Embryonic facial prominence (tissue), 1 donor: ENCODE measurements at regions not wholly inside any gene's neighbourhood (a gene's known extent, or its start where the extent isn't known, plus 50 kb on each side); places are given as distances from the start of the nearest gene placed in this dataset.
"Not testable (repeated sequence)": the region's sequence is repeated elsewhere in the genome, so short reads cannot be mapped to it uniquely, and the experiment has no call there.

Experiments used
- DNase-seq: peaks from one replicate; pipeline ENCODE4 v3.0.0-alpha.2; 2016; ENCODE audit errors: extremely low spot score

DNA sequence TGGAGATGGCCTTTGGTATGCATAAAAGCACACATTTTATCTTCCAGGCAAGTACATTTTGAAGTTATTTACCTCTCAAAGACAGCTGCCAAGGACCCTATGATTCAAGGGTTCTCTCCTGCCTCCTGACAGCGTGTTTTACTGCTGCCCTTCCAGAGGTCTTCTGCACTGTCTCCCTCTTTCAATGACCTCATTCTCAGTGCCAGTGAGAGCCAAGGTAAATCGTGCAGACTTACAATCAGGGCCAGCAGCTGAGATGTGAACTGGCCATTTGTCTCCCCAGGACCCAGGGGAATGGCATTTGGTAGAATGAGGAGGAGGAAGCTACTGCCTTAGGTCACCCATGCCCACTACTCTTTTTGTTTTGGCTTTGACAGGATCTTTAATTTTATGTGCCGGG, 84.2 kb upstream of the FGGY start:
- no peak for DNase-seq

DNA sequence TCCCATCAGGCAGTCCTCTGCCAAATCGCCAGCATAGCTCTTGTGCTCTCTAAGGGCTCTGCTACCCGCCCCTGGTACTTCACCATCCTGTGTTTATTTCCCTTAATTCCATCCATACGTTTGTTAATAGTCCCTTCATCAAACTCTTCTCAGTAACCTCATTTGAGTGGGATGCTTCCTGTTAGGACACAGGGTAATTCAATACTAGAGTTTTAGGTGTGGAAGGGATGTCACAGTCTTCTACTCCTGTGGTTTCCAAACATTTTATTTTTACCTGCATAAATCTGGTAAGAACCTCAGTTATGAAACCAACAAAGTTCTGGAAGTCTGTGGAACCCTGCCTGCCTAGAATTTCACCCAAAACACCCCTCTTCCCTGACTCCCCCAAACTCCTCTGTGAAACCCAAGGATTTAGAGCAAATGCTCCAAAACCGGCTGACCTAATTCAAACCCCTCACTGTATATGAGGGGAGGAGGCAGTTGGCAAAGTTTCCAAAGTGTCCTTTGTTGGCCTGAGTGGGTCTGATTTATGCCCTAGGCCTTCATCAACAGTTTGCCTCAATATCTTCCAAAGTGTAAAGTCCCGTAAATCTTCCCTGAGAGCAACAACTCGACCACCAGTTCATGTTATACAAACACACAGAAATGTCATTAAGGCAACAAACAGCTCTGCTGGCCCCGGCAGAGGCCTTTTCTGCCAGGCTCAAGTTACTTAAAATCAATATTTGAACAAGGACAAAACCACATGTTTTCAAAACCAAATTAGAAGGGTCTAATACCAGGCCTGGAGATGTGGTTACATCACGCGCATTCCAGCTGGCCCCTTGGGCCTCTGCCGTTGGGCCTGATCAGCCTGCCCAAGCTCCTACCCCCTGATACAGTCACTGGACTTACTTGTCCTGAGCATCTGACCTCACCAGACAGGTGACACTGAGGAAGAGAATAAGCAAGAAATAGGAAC, 82.4 kb upstream of the FGGY start:
- peak; percentile 26 for DNase-seq

DNA sequence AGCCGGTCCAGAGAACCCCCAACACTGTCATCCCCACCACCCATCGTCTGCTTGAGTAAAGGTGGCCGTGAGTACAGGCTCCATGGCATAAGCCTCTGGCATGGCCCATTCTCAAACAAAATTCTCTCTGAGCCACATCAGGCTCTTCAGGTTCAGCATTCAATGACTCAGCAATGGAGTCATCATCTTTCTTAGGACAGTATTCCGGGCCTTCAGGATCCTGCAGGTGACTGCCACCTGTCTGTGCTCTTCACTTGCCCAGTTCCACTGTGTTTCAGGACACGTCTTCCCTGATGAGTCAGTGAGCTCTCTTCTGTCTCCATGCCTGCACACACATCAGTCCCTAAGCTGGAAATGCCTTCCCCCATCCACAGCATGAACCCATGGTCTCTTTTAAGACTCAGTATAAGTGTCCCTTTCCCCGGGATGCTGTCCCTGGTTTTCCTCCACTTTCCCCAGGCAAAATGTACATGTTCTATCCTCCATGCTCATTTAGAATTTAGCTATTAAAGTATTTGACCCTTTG, 81.1 kb upstream of the FGGY start:
- no peak for DNase-seq

DNA sequence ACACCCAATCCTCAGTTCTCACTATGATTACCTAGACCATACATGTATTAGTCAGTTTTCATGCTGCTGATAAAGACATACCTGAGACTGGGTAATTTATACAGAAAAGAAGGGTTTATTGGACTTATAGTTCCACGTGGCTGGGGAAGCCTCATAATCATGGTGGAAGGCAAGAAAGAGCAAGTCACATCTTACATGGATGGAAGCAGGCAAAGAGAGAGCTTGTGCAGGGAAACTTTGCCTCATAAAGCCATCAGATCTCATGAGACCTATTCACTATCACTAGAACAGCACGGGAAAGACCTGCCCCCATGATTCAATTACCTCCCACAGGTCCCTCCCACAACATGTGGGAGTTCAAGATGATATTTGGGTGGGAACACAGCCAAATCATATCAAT, 79.5 kb upstream of the FGGY start:
- not testable (repeated sequence) for DNase-seq

DNA sequence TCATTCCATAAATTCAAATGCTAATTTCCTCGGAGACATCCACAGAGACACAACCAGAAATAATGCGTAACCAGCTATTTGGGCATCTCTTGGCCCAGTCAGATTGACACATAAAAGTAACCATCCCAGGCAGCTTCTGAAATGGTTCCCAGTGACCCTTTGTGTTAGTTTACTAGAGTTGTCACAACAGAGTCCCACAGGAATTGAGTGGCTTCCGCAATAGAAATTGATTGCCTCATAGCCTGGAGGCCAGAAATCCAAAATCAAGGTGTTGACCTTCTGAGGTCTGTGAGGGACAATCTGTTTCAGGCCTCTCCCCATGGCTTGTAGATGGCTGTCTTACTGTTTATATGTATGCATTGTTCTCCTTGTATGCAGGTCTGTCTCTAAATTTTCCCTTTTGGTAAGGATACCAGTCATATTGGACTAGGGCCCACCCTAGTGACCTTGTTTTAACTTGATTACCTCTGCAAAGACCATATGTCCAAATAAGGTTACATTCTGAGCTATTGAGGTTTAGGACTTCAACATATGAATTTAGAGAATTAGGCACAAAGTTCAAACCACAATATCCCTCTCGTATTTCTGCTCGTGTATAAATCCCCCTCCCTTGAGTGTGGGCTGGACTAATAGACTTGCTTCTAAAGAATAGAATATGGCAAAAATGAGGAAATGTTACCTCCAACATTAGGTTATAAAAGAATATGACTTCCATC, 78.2 kb upstream of the FGGY start:
- DNase-seq: no peak

DNA sequence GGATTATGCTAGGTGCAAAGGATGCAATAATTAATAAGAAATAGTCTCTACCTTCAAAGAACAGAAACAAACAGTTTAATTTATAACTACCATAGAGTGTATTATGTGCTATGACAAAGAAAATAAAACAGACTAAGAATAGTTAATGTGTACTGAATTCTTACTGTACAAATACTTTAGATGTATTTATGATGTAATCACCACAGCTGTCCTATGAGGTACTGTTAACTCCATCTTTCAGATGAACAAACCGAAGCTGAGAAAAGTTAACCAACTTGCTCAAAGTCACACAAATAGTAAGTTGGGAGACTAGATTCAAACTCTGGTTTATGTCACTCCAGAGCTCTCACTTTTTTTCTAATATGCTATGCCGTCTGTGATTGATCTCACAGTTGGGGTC, 77.0 kb upstream of the FGGY start:
- DNase-seq: no peak

DNA sequence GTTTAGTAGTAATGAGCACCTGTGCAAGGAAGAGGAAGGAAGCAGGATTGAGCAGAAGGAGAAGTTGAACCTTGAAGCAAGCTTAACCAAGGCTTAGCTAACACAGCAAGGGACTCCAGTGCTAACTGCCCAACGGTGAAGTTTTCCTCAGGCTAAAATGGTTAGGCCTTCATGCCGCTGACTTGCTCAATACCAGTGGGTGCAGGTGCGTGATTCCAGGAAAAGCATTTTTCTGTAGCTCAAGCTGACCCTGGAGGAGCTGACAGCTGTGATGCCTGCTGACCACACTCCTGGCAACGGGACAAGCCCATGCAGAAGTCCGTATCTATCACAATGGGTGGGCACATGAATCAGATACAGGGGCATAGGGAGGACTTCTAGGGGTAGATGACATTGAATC, 76.5 kb upstream of the FGGY start:
- no peak for DNase-seq

DNA sequence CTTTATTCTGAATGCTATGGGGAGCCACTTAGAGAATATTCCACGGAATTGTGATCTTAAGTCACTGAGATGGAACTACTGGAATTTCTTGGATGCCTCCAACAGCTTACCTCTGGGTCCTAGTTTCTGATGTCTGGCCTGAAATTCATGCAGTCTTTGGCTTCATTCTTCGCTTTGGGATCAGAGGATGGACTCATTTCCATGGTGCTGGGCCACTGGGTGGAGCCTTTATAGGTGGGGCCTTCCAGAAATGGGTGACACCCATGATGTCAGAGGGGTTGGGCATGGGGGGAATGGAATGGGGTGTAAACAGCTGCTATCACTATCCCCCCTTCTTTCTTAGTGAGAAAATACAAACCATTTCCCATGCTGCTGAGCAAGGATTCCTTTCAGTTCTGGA, 73.7 kb upstream of the FGGY start:
- no peak for DNase-seq

DNA sequence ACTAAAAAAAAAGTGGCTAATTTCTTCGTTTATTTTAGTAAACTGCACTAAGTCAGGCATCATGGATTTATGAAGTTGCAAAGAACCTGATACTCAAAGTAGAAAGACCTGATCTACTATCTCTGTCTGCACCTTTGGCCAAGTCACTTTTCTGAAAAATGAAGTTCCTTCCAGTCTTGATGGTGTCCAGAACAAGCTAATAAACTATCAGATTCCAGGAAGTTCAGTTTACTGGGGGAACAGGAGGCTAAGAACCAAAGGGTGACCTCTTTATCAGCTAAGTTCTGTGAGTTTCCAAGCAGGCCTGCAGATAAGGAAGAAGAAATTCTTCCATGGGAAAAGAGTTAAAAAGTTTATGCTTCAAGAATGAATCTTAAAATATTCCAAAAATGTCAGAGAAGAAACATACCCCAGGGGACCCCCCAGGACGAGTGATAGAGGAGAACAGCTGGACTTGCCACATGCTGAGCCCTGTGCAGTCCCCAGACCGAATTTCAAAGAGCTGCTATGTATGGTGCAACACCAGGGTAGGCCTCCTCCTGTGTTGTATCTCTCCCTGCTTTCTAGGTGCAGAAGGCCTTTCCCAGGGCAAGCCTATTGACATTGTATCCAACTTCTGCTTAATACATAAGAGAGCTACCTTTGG, 72.8 kb upstream of the FGGY start:
- DNase-seq: no peak

DNA sequence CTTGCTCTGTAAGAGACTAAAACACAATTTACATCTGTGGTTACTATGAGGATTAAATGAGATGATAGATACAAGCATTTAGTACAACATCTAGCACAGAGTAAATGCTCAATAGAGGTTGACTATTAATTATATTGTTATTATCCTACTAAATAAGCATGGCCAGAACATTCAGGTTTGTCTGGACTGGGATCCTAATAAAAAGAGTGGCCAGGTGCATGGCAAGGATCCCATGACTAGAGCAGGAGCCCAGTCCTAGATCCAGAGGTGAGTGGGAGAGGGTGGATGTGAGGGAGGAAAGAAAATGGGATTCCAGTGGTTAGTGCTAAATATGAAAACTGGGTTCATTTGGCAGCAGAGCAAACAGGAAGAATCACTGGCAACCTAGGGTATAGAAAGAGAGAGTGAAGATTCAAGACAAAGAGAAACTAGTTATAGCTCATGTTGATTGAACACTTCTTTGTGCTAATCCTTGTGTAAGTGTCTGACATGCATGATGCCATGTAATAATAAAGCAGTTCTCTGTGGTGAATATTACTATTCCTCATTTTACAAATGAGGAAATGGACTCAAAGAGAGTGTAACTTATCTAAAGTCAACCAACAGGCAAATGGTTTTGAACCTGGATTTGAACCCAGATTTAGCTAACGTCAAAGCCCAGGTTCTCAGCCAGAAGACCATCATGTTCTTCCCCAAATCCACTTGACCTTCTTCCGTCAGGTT, 71.1 kb upstream of the FGGY start:
- no peak for DNase-seq

DNA sequence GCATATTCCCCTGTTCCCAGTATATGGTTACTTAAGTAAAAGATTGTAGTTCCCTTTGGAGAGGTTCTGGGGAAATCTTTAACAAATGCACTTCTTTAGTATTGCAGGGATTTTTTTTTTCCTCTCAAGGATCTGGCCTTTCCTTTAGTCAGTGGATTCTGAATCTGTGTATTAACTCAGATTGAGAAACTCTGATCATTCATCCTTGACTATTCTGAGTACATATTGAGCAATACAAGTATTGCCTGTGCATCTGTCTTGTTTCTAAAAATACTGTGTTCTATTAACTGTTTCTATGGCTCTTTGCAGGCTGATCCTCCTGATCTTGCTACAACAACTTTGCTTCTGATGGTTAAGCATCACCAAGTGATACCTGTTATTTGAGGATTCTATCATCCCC, 67.8 kb upstream of the FGGY start:
- no peak for DNase-seq

DNA sequence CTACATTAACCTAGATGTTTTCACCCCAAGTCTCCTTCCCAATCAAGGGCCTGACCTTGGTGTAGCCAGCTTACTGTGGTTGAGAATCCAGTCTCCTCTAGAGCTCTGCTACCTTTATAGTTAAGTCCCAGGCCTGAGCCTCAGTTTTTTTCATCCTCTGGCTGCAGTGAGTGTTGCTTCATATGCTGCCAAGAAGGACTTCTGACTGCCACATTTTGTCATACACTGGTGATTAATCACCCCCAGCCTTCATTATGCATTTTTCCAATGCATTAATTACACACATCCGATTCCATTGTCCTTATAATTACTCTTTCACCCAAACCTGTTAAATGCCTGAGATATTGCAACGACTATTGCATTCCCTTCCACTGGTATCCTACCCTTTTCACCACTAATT, 66.3 kb upstream of the FGGY start:
- no peak for DNase-seq

DNA sequence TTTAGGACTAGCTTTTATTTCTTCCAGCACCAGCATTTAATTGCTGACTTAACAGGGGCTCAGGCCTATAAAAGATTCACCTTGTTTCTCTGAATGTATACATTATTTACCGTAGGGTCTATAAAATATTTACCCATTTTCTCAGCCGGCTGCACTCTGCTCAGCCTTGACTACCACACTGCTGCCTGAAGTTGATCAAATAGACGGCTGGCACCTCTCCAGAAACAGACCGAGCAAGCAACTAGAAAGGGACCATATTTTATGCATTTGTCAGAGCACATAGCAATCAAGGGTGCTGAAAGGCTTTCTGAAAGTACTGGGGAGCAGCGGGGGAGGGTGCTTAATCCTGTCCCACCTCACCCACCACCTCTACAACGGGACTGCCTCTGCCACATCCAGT, 64.7 kb upstream of the FGGY start:
- no peak for DNase-seq

DNA sequence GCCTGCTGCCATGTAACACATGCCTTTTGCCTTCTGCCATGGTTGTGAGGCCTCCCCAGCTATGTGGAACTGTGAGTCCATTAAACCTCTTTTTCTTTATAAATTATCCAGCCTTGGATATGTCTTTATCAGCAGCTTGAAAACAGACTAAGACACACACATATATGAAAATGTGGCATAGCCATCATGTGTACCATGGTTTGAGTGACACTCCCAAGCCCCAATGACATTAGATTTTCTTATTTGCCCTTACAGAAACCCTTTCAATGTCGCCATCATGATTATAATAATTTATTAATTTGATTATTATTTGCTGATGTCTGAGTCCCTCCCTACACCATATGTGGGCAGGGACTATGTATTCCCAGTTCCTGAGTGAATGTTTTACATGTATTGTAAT, 63.5 kb upstream of the FGGY start:
- no peak for DNase-seq

DNA sequence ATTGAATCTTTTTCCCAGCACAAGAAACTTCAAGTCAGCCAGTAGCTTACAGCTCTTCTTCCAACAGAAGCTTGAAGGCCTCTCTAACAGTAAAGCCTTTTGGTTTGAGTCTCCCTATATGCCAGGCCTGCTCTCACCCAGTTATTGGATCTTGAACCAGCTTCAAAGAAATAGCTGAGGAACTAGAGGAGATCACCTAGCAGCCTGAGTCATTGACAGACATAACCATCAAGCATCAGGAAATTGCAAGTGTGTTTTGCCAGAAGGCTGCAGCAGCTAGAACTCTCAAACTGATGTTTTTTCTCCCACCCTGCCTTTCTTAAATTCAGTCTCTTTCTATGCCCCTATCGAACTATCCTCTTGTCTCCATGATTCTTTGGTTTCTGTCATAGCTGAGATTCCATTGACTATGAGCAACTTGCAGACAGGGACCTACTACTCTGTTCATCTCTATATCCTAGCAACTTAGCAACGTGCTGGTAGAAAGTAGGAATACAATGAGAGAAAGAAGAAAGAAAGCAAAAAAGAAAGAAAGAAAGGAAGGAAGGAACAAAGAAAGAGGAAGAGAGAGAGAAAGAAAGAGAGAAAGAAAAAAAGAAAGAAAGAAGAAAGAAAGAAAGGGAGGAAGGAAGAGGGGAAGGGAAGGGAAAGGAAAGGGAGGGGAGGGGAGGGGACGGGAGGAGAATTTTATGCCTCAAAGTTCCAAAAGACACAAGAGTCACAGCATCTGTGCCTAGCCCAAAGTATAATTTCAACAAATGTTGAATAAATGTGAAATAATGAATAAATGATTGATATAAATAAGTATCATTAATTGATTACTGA, 60.0 kb upstream of the FGGY start:
- DNase-seq: no peak

DNA sequence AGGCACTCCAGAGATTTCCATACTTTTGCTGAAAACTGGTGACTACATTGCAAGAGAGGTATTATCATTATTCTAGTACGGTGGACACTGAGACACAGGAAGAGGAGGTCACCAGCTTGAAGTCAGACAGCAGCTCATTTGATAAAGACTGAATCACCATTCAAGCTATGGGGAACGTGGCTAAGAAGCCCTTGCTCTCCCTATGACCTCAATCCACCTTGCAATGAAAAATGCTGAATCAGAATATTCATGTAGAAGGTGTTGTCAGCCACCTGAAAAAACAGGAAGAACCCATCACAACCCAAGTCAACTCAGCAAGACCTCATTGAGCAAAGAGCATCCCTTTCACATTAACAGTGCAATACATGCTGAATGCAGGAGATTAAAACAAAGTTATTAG, 59.0 kb upstream of the FGGY start:
- DNase-seq: no peak

DNA sequence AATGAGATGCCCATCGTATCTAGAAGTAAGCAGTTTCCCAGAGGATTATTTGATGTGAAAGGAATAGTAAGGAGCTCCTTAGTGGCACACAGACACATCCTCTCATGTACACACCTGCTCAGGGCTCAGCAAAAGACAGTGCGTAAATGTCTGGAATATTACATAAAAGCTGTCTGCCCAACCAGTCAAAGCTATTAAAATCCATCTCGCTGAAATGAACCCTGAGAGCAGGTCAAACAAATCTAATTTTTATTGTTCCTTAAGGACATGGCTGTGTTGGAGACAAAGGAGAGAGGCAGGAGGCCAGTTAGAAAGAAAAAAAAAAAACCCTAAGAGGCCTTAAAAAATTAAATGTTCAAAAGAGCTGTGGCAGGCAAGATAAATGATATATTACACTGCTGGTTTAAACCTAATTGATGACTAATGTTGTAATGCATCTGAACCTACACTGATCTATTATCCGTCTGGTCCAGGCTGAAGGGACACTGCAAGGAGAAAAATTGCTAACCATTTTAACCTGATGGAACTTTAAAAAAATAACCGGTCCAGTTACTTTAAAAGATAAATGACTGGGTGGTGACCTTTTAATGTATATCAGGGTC, 58.5 kb upstream of the FGGY start:
- DNase-seq: no peak

DNA sequence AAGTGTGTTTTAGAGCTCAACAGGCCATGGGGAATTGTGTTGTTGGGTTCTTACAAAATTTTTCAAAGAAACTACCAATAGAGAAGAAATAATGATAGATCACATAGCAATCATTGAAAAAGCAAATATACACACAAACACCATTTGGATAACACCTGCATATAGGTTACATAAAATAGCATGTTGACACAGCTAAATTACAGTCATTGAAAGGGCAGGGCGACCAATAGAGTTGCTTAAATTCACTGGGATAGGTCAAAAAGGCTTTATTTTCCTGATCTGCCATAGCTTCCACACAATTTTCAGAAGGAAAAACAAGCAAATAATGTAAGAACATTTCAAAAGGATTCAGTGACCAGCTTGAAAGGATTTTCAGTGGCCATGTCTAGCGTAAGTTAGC, 57.9 kb upstream of the FGGY start:
- no peak for DNase-seq

DNA sequence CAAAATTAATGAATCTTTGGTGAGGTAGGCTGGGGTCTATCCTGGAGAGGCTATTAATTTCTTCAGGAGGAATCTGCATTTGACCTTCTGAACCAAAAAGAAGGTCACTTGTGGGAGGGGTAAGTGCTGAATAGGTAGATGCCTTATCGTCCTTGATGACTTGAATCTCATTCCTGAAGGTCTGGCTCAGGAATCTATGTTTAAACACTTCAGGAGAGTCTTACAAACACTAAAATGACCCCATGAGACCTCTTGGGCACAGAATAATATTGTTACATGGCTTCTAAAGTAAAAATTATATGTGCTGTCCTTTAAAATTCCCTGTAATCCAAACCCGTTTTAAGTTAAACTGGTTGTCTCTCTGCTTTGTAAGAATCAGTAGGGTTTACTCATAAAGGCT, 55.0 kb upstream of the FGGY start:
- DNase-seq: no peak

DNA sequence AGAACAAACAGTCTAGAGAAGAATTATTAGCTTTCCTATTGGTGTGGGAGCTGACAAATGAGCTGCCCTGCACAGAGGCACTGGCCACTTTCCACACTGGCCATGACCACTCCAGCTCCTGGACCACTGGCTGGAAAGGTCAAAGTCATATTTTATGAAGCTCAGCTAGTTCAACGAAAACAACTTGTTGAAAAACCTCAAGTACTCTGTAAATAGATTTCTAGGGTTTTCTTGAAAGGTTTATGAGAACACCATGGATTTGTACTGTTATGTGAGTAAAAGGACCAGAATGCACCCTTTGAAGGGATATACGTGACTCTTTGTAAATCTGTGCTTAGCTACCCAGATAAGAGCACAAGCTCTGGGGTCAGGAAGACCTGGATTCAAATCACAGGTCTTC, 54.5 kb upstream of the FGGY start:
- no peak for DNase-seq

DNA sequence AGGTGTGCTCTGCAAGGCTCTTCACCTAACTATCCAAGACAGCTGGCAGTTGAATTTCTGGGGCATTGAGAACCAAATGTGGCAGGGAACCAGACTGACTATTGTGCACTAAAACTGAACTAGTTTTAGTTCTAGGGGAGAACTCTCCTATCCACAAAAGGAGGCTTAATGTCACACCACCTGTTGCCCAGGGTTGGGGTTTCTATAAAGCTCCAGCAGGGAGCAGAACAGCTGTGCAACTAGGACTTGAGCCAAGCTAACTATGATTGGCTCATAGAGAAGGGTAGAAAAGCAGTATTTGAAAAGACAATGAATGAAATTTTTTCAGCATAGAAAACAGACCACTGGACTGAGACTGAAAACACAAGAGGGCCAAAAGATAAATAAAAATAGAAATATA, 53.3 kb upstream of the FGGY start:
- DNase-seq: no peak
